Ishikawa (cell line): ENCODE measurements at regions not wholly inside any gene's neighbourhood (a gene's known extent, or its start where the extent isn't known, plus 50 kb on each side); places are given as distances from the start of the nearest gene placed in this dataset.

Source experiments
- RAD21 ChIP-seq: IDR thresholded peaks from 2 replicates; pipeline ENCODE4 v1.6.1; 2012; ENCODE audit warnings: low read depth

GRCh38 chr2:131858197-131858596, 303.6 kb downstream of the ANKRD30BL start:
- TF ChIP-seq RAD21, result peak; percentile 53
